VCaP (cell line): ENCODE measurements at regions not wholly inside any gene's neighbourhood (a gene's known extent, or its start where the extent isn't known, plus 50 kb on each side); places are given as distances from the start of the nearest gene placed in this dataset.
A peak's percentile ranks its signal among the peaks of the same experiment; 100 is the strongest.

Source experiments
- H3K27ac ChIP-seq: fragments of 450-650 bp; 2 replicates; pipeline ENCODE4 v1.5.1; 2017
- CTCF ChIP-seq: fragments of 450-650 bp; conservative IDR thresholded peaks from 2 replicates; pipeline ENCODE4 v1.5.1; 2017; ENCODE audit warnings: mild to moderate bottlenecking, moderate library complexity

- H3K27ac ChIP-seq, result no peak overlapping the region
- peak; percentile 92 for TF ChIP-seq CTCF
These were observed 83.9 kb downstream of the FASLG start for GRCh38 chr1:172742599-172743500.

GRCh38 chr1:172745014-172745413, 86.1 kb downstream of the FASLG start:
- peak; percentile 79 for TF ChIP-seq CTCF
- no peak overlapping the region for H3K27ac ChIP-seq

- no peak for TF ChIP-seq CTCF
- peak overlapping the region; percentile 47 for H3K27ac ChIP-seq
These were observed 87.4 kb downstream of the FASLG start for GRCh38 chr1:172746091-172746949.

DNA sequence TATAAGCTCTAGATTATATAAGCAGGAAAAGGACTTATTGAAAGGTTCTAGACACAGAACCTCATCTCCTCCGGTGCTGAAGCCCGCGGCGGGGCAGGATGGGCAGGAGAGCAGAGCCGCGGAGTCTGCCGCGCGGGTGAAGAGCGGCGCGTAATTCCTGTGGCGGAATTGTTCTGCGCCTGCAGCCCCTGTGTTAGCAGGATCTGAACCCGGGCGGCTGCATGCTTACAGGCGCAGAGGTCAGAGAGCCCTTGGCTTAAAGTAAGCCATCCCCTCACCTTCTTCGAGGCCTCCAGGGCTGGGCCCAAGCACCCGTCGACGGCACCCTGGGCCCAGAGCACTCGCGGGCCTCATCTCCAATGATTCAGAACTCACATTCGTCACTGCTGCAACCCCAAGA, 89.3 kb downstream of the FASLG start:
- no peak for TF ChIP-seq CTCF
- no peak overlapping the region for H3K27ac ChIP-seq

GRCh38 chr1:172751683-172752082, 92.8 kb downstream of the FASLG start:
- no peak overlapping the region for H3K27ac ChIP-seq
- TF ChIP-seq CTCF, result no peak

DNA sequence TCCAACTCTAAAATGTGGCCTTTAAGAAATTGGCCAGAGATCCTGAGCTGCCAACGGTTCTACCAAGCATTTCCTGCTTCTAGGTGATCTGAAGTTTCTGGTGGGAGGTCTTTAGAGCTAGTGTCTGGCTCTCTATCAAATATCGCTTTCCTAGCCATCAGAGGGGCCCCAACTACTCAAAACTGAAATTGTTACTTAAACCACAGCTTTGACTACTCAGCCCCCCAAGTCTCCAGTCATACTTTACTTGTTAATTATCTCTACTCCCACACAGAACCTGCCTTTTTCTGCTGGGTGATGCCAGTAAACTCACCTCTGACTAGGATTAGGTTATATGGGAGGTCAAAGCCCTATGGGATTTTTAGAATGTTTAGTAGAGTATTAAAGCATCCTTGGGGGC, 95.1 kb downstream of the FASLG start:
- H3K27ac ChIP-seq, result no peak overlapping the region
- no peak for TF ChIP-seq CTCF

DNA sequence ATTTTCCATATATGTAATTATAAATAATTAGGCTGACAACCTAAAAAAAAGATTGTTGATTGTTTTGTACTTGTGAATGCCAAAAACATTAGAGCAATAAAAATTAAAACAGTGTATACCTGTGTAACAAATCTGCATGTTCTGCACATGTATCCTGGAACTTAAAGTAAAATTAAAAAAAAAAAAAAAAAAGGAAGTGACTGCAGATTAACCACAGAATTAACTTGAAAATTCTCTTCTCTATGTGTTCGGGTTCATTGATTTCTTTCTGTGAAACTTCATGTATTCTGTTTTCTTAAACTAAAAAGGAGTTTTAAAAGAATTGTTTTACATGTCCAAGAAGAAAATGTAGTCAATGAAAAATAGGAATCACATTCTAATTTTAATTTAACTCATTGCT, 95.7 kb downstream of the FASLG start:
- TF ChIP-seq CTCF, result no peak
- no peak overlapping the region for H3K27ac ChIP-seq
